ENCODE measurements at regions not wholly inside any gene's neighbourhood (a gene's known extent, or its start where the extent isn't known, plus 50 kb on each side); places are given as distances from the start of the nearest gene placed in this dataset.

GRCh38 chr4:159540038-159540437 is 437.2 kb downstream of the RAPGEF2 start:
- in situ Hi-C loops (cut with MboI; ENCODE audit: low pct_unique_long_range_greater_than_20kb, low sequenced_read_pairs): no loop called here
- no peak for DNase-seq

GRCh38 chr4:159540501-159540900 is 437.6 kb downstream of the RAPGEF2 start:
- in situ Hi-C loops (cut with MboI; ENCODE audit: low pct_unique_long_range_greater_than_20kb, low sequenced_read_pairs): no loop called here
- DNase-seq: no peak

GRCh38 chr4:159541143-159541542 is 438.3 kb downstream of the RAPGEF2 start:
- no peak for DNase-seq
- in situ Hi-C loops (cut with MboI; ENCODE audit: low pct_unique_long_range_greater_than_20kb, low sequenced_read_pairs): no loop called here

GRCh38 chr4:159542296-159542695 is 439.4 kb downstream of the RAPGEF2 start:
- in situ Hi-C loops (cut with MboI; ENCODE audit: low pct_unique_long_range_greater_than_20kb, low sequenced_read_pairs): no loop called here

GRCh38 chr4:159543831-159544230 is 441.0 kb downstream of the RAPGEF2 start:
- no peak for DNase-seq
- in situ Hi-C loops (cut with MboI; ENCODE audit: low pct_unique_long_range_greater_than_20kb, low sequenced_read_pairs): no loop called here

More at GRCh38 chr4:159542296-159542695, 439.4 kb downstream of the RAPGEF2 start:
- no peak for DNase-seq

- in situ Hi-C loops (cut with MboI; ENCODE audit: low pct_unique_long_range_greater_than_20kb, low sequenced_read_pairs): no loop called here
- DNase-seq: no peak
Measured at GRCh38 chr4:159545556-159545955, 442.7 kb downstream of the RAPGEF2 start.

GRCh38 chr4:159547645-159548308 is 444.9 kb downstream of the RAPGEF2 start:
- DNase-seq: no peak
- in situ Hi-C loops (cut with MboI; ENCODE audit: low pct_unique_long_range_greater_than_20kb, low sequenced_read_pairs): no loop called here

- no peak for DNase-seq
- in situ Hi-C loops (cut with MboI; ENCODE audit: low pct_unique_long_range_greater_than_20kb, low sequenced_read_pairs): no loop called here
Measured at GRCh38 chr4:159549098-159549518, 446.2 kb downstream of the RAPGEF2 start.

GRCh38 chr4:159551281-159551680 is 448.4 kb downstream of the RAPGEF2 start:
- DNase-seq: no peak
- in situ Hi-C loops (cut with MboI; ENCODE audit: low pct_unique_long_range_greater_than_20kb, low sequenced_read_pairs): no loop called here

GRCh38 chr4:159552979-159553768 is 450.3 kb downstream of the RAPGEF2 start:
- in situ Hi-C loops (cut with MboI; ENCODE audit: low pct_unique_long_range_greater_than_20kb, low sequenced_read_pairs): no loop called here

GRCh38 chr4:159555873-159556272 is 453.0 kb downstream of the RAPGEF2 start:
- no peak for DNase-seq
- in situ Hi-C loops (cut with MboI; ENCODE audit: low pct_unique_long_range_greater_than_20kb, low sequenced_read_pairs): no loop called here

More at GRCh38 chr4:159552979-159553768, 450.3 kb downstream of the RAPGEF2 start:
- DNase-seq: no peak

- in situ Hi-C loops (cut with MboI; ENCODE audit: low pct_unique_long_range_greater_than_20kb, low sequenced_read_pairs): no loop called here
- DNase-seq: no peak
Measured at GRCh38 chr4:159562366-159562765, 459.5 kb downstream of the RAPGEF2 start.

- in situ Hi-C loops (cut with MboI; ENCODE audit: low pct_unique_long_range_greater_than_20kb, low sequenced_read_pairs): no loop called here
- DNase-seq: no peak
Measured at GRCh38 chr4:159563257-159563656, 460.4 kb downstream of the RAPGEF2 start.

- in situ Hi-C loops (cut with MboI; ENCODE audit: low pct_unique_long_range_greater_than_20kb, low sequenced_read_pairs): no loop called here
Measured at GRCh38 chr4:159564615-159565014, 461.7 kb downstream of the RAPGEF2 start.

GRCh38 chr4:159566786-159567185 is 463.9 kb downstream of the RAPGEF2 start:
- in situ Hi-C loops (cut with MboI; ENCODE audit: low pct_unique_long_range_greater_than_20kb, low sequenced_read_pairs): no loop called here
- no peak for DNase-seq

More at GRCh38 chr4:159564615-159565014, 461.7 kb downstream of the RAPGEF2 start:
- DNase-seq: no peak

- in situ Hi-C loops (cut with MboI; ENCODE audit: low pct_unique_long_range_greater_than_20kb, low sequenced_read_pairs): no loop called here
- DNase-seq: no peak
Measured at GRCh38 chr4:159577241-159577640, 474.4 kb downstream of the RAPGEF2 start.

- in situ Hi-C loops (cut with MboI; ENCODE audit: low pct_unique_long_range_greater_than_20kb, low sequenced_read_pairs): no loop called here
- DNase-seq: no peak
Measured at GRCh38 chr4:159582685-159583084, 479.8 kb downstream of the RAPGEF2 start.

- in situ Hi-C loops (cut with MboI; ENCODE audit: low pct_unique_long_range_greater_than_20kb, low sequenced_read_pairs): no loop called here
Measured at GRCh38 chr4:159592898-159593556, 490.1 kb downstream of the RAPGEF2 start.

GRCh38 chr4:159593681-159594080 is 490.8 kb downstream of the RAPGEF2 start:
- no peak for DNase-seq
- in situ Hi-C loops (cut with MboI; ENCODE audit: low pct_unique_long_range_greater_than_20kb, low sequenced_read_pairs): no loop called here

More at GRCh38 chr4:159592898-159593556, 490.1 kb downstream of the RAPGEF2 start:
- DNase-seq: no peak

GRCh38 chr4:159594576-159594975 is 491.7 kb downstream of the RAPGEF2 start:
- in situ Hi-C loops (cut with MboI; ENCODE audit: low pct_unique_long_range_greater_than_20kb, low sequenced_read_pairs): no loop called here
- DNase-seq: no peak

All from KBM-7 (cell line).